Ovary (tissue), 3 donors: ENCODE measurements at regions not wholly inside any gene's neighbourhood (a gene's known extent, or its start where the extent isn't known, plus 50 kb on each side); places are given as distances from the start of the nearest gene placed in this dataset.

Source experiments
- CTCF ChIP-seq, 3 donors: fragments of 450-650 bp in 2 of 3; fragments of 200-600 bp in 1 of 3; IDR thresholded peaks; one replicate each; pipeline versions ENCODE4 v1.5.1 to v1.8.0; 2016 to 2022; ENCODE audit warnings: antibody characterized with exemption in 3 of 3, mild to moderate bottlenecking in 1 of 3
- POLR2A ChIP-seq: fragments of 450-650 bp; IDR thresholded peaks from one replicate; pipeline ENCODE4 v1.6.1; 2017; ENCODE audit warnings: antibody characterized with exemption, mild to moderate bottlenecking, moderate library complexity
- donor health status: DM: no; HTN: no; CAD: no.

- TF ChIP-seq CTCF (IDR thresholded peaks at IDR 0.05) (no peak), POLR2A (no peak)
These were observed 93.8 kb downstream of the DMRTA2 start for GRCh38 chr1:50329332-50329932.
